Ovary (tissue), 3 donors: ENCODE measurements at regions not wholly inside any gene's neighbourhood (a gene's known extent, or its start where the extent isn't known, plus 50 kb on each side); places are given as distances from the start of the nearest gene placed in this dataset.

Experiments
- EP300 ChIP-seq: sonication (generic); formaldehyde crosslinking; IDR thresholded peaks from one replicate; pipeline ENCODE4 v1.6.1; 2017; ENCODE audit warnings: antibody characterized with exemption
- POLR2A ChIP-seq: fragments of 450-650 bp; IDR thresholded peaks from one replicate; pipeline ENCODE4 v1.6.1; 2017; ENCODE audit warnings: antibody characterized with exemption, mild to moderate bottlenecking, moderate library complexity
- TF ChIP-seq, protein P1 (sequence below), 3 donors: fragments of 450-650 bp in 2 of 3; fragments of 200-600 bp in 1 of 3; IDR thresholded peaks; one replicate each; pipeline versions ENCODE4 v1.5.1 to v1.8.0; 2016 to 2022; ENCODE audit warnings: antibody characterized with exemption in 3 of 3, mild to moderate bottlenecking in 1 of 3
- donor health status: DM: no; HTN: no; CAD: no.

DNA sequence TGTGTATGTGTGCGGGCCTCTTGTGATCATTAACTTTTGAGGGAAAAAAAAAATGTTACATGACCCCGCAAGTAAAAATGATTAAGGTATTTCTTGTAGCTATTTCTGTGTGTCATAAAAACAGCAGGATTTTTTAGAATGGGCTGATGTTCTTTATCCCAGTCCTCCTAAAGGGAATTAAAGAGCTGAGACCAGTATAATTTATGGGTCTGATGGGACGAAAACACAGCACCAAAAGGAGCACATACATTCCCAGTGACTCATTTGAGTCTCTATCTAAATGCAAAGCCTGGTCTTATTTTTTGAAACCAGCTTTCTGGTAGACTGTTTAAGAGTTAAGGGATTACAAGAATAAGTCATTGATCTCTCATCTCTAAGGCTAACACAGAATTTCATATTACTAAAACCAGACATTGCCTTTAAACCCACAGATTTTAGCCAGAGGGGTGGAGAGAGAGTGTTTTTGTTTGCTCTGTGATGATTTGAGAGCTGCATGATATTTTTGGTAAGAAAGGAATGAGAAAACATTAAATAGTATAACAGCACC is 342.3 kb upstream of the EPHA4 start:
- TF ChIP-seq POLR2A (no peak), EP300 (no peak)
- TF ChIP-seq, protein P1, sequence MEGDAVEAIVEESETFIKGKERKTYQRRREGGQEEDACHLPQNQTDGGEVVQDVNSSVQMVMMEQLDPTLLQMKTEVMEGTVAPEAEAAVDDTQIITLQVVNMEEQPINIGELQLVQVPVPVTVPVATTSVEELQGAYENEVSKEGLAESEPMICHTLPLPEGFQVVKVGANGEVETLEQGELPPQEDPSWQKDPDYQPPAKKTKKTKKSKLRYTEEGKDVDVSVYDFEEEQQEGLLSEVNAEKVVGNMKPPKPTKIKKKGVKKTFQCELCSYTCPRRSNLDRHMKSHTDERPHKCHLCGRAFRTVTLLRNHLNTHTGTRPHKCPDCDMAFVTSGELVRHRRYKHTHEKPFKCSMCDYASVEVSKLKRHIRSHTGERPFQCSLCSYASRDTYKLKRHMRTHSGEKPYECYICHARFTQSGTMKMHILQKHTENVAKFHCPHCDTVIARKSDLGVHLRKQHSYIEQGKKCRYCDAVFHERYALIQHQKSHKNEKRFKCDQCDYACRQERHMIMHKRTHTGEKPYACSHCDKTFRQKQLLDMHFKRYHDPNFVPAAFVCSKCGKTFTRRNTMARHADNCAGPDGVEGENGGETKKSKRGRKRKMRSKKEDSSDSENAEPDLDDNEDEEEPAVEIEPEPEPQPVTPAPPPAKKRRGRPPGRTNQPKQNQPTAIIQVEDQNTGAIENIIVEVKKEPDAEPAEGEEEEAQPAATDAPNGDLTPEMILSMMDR (IDR thresholded peaks at IDR 0.05): no peak
